GM18909 (cell line): ENCODE measurements at regions not wholly inside any gene's neighbourhood (a gene's known extent, or its start where the extent isn't known, plus 50 kb on each side); places are given as distances from the start of the nearest gene placed in this dataset.

ENCODE experiments used
- ATAC-seq: cut with Tn5 transposase; IDR thresholded peaks from one replicate; pipeline ENCODE4 v1.9.1; 2021; ENCODE audit warnings: mild to moderate bottlenecking; ENCODE audit not compliant: unreplicated experiment, poor library complexity

- ATAC-seq, result peak; percentile 86
Observed at GRCh38 chr5:54753034-54753433, 232.4 kb downstream of the ESM1 start.

- ATAC-seq, result no peak
Observed at GRCh38 chr5:54748527-54748926, 231.0 kb downstream of the SNX18 start.

GRCh38 chr5:54746777-54747398 lies 229.3 kb downstream of the SNX18 start:
- ATAC-seq, result no peak

- no peak for ATAC-seq
Observed at GRCh38 chr5:54746346-54746745, 228.8 kb downstream of the SNX18 start.

- ATAC-seq, result no peak
Observed at GRCh38 chr5:54745599-54745998, 228.0 kb downstream of the SNX18 start.

- peak; percentile 87 for ATAC-seq
Observed at GRCh38 chr5:54743997-54744788, 226.6 kb downstream of the SNX18 start.

GRCh38 chr5:54743581-54743980 lies 226.0 kb downstream of the SNX18 start:
- ATAC-seq, result no peak

- ATAC-seq, result no peak
Observed at GRCh38 chr5:54742417-54742891, 224.9 kb downstream of the SNX18 start.

GRCh38 chr5:54741711-54742110 lies 224.2 kb downstream of the SNX18 start:
- no peak for ATAC-seq

GRCh38 chr5:54740141-54740540 lies 222.6 kb downstream of the SNX18 start:
- ATAC-seq, result no peak

GRCh38 chr5:54739371-54739770 lies 221.8 kb downstream of the SNX18 start:
- no peak for ATAC-seq

GRCh38 chr5:54738973-54739367 lies 221.4 kb downstream of the SNX18 start:
- ATAC-seq, result no peak

GRCh38 chr5:54738118-54738972 lies 220.8 kb downstream of the SNX18 start:
- no peak for ATAC-seq

GRCh38 chr5:54736003-54736797 lies 218.6 kb downstream of the SNX18 start:
- ATAC-seq, result no peak

GRCh38 chr5:54733101-54733500 lies 215.5 kb downstream of the SNX18 start:
- no peak for ATAC-seq

GRCh38 chr5:54732108-54732507 lies 214.5 kb downstream of the SNX18 start:
- no peak for ATAC-seq

GRCh38 chr5:54728588-54728915 lies 211.0 kb downstream of the SNX18 start:
- ATAC-seq, result no peak

GRCh38 chr5:54727874-54728587 lies 210.5 kb downstream of the SNX18 start:
- ATAC-seq, result no peak

- no peak for ATAC-seq
Observed at GRCh38 chr5:54725391-54726280, 208.1 kb downstream of the SNX18 start.
